22Rv1 (cell line): ENCODE measurements at regions not wholly inside any gene's neighbourhood (a gene's known extent, or its start where the extent isn't known, plus 50 kb on each side); places are given as distances from the start of the nearest gene placed in this dataset.
"Not testable (repeated sequence)": the region's sequence is repeated elsewhere in the genome, so short reads cannot be mapped to it uniquely, and the experiment has no call there.

Experiments
- H3K27ac ChIP-seq: fragments of 450-650 bp; 2 replicates; pipeline ENCODE4 v1.5.1; 2017
- ZFX ChIP-seq: fragments of 450-650 bp; IDR thresholded peaks from 2 replicates; pipeline ENCODE4 v1.6.1; 2017; ENCODE audit warnings: antibody characterized with exemption, borderline replicate concordance
- TF ChIP-seq, protein P1 (sequence below): fragments of 450-650 bp; IDR thresholded peaks from 2 replicates; pipeline ENCODE4 v1.5.1; 2017; ENCODE audit warnings: mild to moderate bottlenecking

DNA sequence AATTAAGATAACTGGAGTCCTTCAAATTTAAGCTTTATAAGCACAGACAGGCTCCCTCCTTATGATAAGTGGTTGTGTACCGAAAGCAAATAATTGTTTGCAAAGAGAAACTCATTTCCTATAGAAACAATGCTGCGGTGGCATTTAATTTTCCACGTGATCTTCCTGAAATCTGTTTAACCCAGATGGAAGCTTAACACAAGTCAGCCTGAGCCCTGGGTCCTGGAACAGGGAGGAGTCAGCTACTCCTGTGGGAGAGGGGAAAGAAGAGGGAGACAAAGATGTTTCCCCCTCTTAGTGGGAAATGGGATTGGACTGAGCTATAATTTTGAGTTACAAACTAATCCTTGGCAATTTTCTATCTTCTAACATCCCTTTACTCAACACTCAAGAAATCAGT, 136.5 kb downstream of the ELOVL4 start:
- TF ChIP-seq, protein P1, sequence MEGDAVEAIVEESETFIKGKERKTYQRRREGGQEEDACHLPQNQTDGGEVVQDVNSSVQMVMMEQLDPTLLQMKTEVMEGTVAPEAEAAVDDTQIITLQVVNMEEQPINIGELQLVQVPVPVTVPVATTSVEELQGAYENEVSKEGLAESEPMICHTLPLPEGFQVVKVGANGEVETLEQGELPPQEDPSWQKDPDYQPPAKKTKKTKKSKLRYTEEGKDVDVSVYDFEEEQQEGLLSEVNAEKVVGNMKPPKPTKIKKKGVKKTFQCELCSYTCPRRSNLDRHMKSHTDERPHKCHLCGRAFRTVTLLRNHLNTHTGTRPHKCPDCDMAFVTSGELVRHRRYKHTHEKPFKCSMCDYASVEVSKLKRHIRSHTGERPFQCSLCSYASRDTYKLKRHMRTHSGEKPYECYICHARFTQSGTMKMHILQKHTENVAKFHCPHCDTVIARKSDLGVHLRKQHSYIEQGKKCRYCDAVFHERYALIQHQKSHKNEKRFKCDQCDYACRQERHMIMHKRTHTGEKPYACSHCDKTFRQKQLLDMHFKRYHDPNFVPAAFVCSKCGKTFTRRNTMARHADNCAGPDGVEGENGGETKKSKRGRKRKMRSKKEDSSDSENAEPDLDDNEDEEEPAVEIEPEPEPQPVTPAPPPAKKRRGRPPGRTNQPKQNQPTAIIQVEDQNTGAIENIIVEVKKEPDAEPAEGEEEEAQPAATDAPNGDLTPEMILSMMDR, result no peak
- no peak for TF ChIP-seq ZFX
- no peak overlapping the region for H3K27ac ChIP-seq

DNA sequence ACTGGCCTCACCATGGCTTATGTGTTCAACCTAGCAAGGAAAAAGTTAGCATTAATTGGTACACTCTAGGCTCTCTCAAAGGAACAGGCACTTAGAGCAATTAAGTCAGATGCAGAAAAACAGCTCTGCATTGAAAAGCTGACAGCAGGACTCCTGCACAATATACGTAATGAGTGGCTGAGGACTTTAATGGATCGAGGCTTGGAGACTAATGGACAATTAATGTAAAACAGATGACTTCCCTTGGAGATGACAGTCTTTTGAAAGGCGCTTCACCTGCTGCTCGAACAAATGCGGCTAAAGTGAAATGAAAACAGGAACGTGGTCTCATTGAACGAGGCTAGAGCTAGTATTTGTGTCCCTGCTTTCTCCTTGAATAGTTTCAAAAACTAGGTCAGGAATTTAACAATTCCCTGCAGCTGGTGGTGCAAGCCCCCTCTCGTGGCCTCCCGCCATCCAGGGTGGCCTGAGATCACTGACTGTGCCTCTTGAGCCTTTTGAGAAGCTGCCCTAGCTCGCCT, 137.1 kb downstream of the ELOVL4 start:
- H3K27ac ChIP-seq, result no peak overlapping the region
- TF ChIP-seq ZFX, result no peak
- TF ChIP-seq, protein P1, result no peak

DNA sequence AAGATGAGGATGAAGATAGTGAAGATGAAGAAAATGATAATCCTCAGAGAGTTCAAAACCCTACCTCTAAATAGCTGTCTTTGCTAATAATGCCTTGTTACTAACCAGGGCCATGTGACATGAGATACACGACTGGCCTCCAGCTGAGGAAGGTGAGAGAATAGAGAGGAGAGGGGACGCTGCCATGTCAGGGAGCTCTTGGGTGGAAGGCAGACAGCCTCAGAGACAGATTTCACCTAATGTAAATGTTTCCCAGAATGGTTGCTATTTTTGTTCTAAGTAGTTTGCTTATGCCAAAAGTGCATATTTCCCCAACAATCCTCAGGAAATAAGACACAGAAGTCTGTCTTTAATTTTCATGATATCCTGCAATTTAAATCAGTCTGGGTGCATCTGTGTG, 138.4 kb downstream of the ELOVL4 start:
- no peak for TF ChIP-seq ZFX
- TF ChIP-seq, protein P1, result no peak
- H3K27ac ChIP-seq, result no peak overlapping the region

DNA sequence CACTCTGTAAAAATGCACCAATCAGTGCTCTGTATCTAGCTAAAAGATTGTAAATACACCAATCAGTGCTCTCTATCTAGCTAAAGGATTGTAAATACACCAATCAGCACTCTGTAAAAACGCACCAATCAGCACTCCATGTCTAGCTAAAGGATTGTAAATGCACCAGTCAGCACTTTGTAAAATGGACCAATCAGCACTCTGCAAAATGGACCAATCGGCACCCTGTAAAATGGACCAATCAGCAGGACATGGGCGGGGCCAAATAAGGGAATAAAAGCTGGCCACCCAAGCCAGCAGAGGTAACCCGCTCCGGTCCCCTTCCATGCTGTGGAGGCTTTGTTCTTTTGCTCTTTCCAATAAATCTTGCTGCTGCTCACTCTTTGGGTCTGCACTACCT, 140.7 kb downstream of the ELOVL4 start:
- not testable (repeated sequence) for H3K27ac ChIP-seq

DNA sequence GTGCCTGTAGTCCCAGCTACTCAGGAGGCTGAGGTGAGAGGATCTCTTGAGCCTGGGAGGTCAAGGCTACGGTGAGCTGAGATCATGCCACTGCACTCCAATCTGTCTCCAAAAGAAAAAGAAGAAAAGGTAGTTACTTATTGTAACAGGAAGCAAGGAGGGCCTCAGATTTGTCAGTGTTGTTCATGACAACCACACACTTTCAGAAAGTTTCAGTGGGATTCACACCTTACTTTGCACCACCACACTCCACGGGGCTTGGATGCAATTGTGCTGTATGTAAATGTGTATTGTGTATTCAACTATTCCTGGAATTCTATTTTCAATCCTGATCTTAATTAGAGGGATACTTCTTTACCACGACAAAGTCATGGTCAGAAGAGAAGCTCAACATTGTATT, 142.6 kb downstream of the ELOVL4 start:
- TF ChIP-seq, protein P1, result no peak
- TF ChIP-seq ZFX, result no peak
- no peak overlapping the region for H3K27ac ChIP-seq

DNA sequence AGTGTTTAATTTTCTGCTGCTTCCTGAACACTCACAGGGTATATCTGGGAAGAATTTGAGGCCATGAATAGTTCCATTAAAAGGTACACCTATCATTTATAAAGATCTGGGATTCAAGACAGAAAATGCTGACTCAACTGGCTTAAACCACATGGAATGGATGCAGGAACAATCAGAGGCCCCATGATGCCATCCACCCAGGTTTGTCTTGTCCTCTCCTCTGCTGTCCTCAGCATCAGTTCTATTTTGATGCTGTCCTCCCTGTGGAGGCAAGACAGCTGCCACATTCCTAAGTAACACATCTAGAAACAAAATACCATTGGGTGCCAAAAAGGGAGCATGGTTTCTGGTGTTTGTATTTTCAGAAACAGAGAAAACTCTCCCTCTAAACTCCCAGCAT, 143.4 kb downstream of the ELOVL4 start:
- TF ChIP-seq, protein P1, result no peak
- TF ChIP-seq ZFX, result no peak
- no peak overlapping the region for H3K27ac ChIP-seq

DNA sequence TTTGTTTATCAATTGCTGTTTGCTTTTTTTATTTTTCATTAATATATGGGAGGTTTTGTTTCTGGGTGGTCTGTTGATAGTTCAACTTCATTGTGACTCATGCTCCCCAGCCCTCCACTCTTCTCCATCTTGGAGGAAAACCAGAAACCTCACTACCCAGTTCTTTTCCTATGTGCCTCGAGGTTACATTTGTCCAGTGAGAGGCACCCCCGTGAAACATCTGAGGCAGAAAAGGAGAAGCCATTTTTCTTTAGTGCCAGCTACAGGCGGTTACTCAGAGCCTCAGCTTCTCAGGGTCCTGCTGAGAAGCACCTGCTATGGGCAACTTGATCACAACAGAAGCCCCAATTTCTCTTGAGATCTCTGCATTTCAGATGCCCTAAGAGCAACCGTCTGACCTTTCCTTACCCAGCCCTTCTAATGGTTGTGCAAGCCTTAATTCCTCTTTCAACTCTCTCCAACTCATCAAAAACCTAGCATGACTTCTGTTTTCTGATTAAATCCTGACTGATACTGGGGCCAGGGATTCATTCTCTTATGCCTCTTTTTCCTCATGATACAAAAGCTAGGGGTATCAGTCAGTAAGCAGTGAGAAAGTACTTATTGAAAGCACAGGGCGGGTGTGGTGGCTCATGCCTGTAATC, 144.6 kb downstream of the ELOVL4 start:
- TF ChIP-seq ZFX, result no peak
- TF ChIP-seq, protein P1, result no peak
- no peak overlapping the region for H3K27ac ChIP-seq

DNA sequence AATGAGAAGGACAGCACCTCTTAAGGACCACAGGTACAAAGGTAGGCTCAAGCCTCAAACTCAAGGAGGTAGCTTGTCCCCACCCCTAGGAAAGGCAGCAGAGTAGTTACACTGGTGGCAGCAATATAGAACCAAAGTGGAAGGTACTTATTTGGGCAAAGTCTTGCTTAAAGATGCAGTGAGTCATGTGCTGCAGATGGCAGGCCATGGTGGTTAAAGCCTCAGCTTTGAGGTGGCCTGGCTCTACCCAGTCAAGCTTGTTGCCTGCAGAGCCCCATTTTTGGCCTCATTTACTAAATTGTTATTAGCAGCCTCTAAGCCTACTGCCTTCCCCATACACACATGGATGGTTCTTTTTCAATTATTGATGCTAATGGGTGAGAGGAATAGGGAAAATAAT, 146.0 kb downstream of the ELOVL4 start:
- TF ChIP-seq, protein P1, result no peak
- TF ChIP-seq ZFX, result no peak

More for the DNA sequence above, 146.0 kb downstream of the ELOVL4 start:
- H3K27ac ChIP-seq, result no peak overlapping the region
